ENCODE measurements at regions not wholly inside any gene's neighbourhood (a gene's known extent, or its start where the extent isn't known, plus 50 kb on each side); places are given as distances from the start of the nearest gene placed in this dataset.

- DNase-seq: no peak
These were observed 55.5 kb upstream of the DYRK2 start for GRCh38 chr12:67593041-67593440.

- no peak for DNase-seq
These were observed 54.8 kb upstream of the DYRK2 start for GRCh38 chr12:67593461-67594330.

GRCh38 chr12:67594888-67595287 lies 53.7 kb upstream of the DYRK2 start:
- no peak for DNase-seq

GRCh38 chr12:67595365-67595764 lies 53.2 kb upstream of the DYRK2 start:
- no peak for DNase-seq

- no peak for DNase-seq
These were observed 49.9 kb upstream of the DYRK2 start for GRCh38 chr12:67598598-67598997.
